Suprapubic skin (tissue), 3 donors: ENCODE measurements at regions not wholly inside any gene's neighbourhood (a gene's known extent, or its start where the extent isn't known, plus 50 kb on each side); places are given as distances from the start of the nearest gene placed in this dataset.

Experiments
- POLR2A ChIP-seq, 2 donors: fragments of 450-650 bp; IDR thresholded peaks; one replicate each; pipeline ENCODE4 v1.6.1; 2017; ENCODE audit warnings: antibody characterized with exemption in 2 of 2, mild to moderate bottlenecking in 2 of 2, moderate library complexity in 2 of 2
- TF ChIP-seq, protein P1 (sequence below), 2 donors: fragments of 200-600 bp in 1 of 2; fragments of 450-650 bp in 1 of 2; sonication (generic) in 1 of 2; IDR thresholded peaks; one replicate each; pipeline ENCODE4 v1.5.1; 2016 to 2019; ENCODE audit warnings: antibody characterized with exemption in 2 of 2, mild to moderate bottlenecking in 1 of 2, moderate library complexity in 1 of 2

DNA sequence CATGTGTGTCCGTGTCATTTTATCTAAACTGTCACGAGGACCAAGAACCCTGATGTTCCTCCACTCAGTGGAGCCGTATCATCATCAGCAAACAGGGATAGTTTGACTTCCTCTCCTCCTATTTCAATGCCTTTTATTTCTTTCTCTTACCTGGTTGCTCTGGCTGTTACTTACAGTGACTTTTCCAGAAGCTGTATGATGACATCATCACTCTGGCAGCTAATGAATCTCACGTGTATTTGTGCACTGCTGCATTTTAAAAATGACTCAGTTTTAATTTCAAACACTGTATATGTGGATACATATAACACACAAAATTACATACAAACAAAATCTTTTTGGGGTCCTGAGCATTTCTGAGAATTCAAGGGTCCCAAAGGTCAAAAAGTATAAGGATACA is 481.4 kb downstream of the CDH2 start:
- TF ChIP-seq POLR2A (IDR thresholded peaks at IDR 0.05), result no peak
- TF ChIP-seq, protein P1, sequence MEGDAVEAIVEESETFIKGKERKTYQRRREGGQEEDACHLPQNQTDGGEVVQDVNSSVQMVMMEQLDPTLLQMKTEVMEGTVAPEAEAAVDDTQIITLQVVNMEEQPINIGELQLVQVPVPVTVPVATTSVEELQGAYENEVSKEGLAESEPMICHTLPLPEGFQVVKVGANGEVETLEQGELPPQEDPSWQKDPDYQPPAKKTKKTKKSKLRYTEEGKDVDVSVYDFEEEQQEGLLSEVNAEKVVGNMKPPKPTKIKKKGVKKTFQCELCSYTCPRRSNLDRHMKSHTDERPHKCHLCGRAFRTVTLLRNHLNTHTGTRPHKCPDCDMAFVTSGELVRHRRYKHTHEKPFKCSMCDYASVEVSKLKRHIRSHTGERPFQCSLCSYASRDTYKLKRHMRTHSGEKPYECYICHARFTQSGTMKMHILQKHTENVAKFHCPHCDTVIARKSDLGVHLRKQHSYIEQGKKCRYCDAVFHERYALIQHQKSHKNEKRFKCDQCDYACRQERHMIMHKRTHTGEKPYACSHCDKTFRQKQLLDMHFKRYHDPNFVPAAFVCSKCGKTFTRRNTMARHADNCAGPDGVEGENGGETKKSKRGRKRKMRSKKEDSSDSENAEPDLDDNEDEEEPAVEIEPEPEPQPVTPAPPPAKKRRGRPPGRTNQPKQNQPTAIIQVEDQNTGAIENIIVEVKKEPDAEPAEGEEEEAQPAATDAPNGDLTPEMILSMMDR (IDR thresholded peaks at IDR 0.05), result no peak
